ENCODE measurements at regions not wholly inside any gene's neighbourhood (a gene's known extent, or its start where the extent isn't known, plus 50 kb on each side); places are given as distances from the start of the nearest gene placed in this dataset.

- TF ChIP-seq EZH2 (IDR thresholded peaks at IDR 0.05; ENCODE audit: insufficient read depth, poor library complexity, severe bottlenecking), result no peak
- no peak for TF ChIP-seq EZH2phosphoT487 (IDR thresholded peaks at IDR 0.05; ENCODE audit: insufficient read depth, low read depth)
Observed at GRCh38 chr18:50446629-50447028, 71.8 kb downstream of the SKA1 start.

Measured in GM23248 (cell line).